DMS53 (cell line): ENCODE measurements at regions not wholly inside any gene's neighbourhood (a gene's known extent, or its start where the extent isn't known, plus 50 kb on each side); places are given as distances from the start of the nearest gene placed in this dataset.
A peak's percentile ranks its signal among the peaks of the same experiment; 100 is the strongest.

ENCODE experiments used
- DNase-seq: peaks from one replicate; lab custom pipeline; 2025; lab: John Stamatoyannopoulos, UW

DNA sequence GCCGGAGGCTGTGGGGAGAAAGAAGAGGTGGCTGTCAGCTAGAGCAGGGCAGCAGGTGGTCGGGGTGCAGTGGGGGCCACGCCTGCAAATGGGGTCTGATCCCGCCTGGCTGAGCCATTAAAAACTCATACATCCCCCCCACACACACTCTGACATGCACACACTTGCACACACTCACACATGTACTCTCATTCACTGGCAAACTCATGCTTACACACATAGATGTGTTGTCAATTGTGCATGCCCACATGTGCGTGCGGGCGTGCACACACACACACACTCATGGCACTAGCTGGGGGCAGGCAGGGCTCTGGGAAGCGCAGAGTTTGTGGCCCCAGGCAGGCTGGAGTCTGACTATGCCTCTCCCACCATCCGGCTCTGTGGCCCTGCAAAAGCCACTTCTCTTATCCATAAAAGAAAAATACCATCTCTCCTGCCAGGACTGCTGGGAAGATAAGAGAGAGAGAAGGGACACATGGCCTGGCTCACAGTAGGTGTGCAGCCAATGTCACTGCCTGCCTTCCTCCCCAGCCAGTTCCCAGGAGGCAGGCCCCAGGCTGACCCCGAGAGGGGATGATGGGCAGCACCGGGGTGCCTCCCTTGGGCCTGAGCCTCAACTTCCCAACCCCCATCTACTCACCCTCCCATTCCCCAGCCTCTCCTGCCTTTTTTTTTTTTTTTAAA, 163.5 kb upstream of the LINGO1 start:
- DNase-seq = no peak

DNA sequence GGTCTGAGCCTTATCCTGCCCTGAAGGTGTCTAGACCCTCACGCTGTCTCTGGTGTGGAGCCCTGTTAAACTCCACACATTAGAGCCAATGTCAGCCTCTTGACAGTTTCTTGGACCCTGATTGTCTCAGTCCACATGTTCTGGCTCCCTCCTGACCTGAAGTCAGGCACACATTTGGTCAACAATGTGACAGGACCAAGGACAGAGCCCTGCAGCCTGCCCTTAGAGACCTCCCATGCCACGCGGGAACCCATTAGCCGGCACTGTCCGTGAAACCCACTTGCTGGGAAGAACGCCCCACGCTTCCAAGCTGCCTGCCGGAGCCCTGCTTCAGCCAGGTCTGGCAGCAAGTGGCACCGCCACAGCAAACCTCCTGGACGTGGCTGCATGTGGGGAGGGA, 162.7 kb upstream of the LINGO1 start:
- no peak for DNase-seq

DNA sequence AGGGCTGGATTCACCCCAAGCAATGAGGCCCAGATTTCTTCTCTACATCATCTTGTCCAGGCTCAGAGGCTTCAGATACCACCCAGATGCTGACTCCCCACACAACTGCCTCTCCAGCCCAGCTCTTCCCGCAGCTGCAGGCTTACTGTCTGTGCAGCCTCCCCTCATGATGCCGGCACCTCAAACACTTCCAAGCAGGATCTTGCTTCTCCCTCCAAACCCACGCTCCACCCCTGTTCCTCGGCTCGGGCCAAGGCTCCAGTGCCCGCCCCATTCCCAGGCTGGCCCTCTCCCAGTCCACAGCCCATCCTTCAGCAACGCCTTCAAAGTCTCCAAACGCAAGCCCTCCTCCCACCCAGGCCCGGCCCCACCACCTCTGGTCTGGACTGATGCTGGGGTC, 159.2 kb upstream of the LINGO1 start:
- no peak for DNase-seq

DNA sequence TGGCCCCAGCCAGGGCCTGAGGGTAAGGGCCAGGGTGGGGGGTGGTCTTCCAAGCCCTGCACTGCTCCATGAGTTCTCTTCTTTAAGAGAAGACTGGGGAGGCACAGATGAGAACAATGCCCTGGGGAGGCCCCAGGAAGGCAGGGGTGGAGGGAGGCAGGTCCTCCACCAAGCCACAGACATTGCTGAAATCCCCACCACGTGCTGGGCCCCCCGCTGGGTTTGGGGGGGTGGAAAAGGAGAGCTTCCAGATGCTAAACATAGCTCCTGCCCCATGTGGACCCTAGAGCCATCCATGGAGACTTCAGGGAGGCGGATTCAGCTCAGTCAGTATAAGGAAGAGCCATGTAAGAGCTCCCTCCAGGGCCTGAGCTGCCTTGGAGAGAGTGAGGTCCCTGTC, 157.8 kb upstream of the LINGO1 start:
- no peak for DNase-seq

DNA sequence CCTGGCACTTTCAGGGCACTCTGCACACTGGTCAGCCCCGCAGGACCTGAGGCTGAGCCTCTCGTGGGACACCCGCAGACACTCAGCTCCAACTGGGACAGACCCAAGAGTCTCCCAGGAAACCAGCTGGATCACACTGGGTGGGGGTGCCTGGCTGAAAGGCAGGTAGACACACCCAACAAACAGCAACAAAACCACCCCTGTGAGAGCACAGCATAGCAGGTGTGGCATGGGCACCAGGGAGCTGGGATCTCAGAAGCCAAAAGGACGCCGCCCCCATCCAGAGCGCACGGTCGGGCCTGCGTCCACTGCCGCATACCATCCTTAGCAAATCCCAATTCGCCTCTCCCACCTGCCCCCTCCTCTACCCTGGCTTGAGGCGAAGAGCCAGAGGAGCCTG, 154.2 kb upstream of the LINGO1 start:
- DNase-seq = no peak

DNA sequence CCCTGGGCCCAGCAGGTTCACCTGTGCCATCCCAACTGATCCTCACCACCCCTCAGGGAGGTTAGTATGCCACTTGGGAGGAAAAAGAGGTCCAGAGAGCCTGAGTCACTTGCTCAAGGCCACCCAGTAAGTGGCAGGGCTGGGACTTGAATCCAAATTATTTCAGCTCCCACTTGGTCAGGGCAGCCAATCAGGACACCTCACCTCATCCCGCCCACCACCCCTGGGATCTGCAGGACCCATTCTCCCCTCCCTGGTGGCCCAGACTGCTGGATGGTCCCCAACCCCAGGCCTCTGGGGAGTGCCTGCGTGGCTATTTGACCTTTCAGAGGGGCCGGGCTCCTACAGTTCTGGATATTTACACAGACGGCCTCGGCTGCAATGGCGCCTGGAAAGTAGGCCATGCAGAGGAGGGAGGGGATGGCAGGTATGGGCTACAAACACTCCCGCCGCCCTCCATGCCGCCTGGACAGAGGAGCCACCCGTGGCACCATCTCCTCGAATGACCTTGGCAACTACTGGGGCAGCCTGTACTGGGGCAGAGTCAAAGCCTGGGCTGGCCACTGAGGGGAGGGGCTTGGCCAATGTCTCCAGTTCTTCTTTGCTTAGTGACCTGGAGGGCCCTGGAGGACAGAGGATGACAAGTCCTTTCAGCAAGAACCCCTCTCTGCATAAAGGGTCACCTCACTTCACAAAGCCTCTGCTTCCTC, 153.6 kb upstream of the LINGO1 start:
- DNase-seq = no peak

DNA sequence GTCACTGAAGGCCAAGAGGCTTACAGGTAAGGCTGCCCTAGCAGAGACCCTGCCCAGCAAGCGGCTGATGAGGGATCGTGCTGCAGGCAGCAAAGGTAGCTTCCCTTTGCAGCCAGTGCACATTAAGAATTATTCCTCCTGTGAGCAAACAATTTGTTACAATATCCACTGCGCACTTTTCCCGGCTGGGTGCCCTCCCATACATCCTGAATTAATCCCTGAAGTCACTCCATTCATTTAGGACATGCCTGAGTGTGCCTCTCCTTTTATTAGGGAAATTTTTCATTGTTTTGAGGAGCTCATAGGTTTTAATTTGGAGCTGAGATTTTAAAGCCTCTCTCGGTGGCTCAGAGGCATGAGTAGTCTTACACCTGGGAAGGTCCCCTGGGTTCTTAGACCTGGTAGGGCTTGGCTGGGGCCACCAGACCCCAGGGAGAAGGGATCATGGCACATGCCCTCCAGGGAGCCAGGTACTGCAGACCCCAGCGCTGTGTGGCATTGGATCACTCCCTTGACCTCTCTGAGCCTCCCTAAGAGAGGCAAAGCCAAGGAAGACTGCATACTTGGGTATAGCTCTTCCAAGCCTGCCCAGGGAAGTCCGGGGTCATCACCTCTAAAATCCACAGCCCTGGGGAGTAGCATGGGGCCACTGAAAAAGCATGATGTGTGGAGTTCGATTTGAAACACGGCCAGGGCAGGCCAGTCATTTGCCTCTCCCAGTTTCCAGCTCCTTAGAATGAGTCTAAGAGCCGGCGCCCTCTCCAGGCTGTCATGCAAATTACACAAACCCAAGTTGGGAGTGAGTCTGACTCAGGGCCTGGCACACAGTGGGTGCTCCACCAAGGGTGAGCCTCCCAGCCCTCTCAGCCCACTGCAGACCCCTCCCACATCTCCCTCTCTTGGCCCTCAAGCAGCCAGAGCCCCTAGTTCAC, 151.9 kb upstream of the LINGO1 start:
- peak; percentile 50 for DNase-seq

DNA sequence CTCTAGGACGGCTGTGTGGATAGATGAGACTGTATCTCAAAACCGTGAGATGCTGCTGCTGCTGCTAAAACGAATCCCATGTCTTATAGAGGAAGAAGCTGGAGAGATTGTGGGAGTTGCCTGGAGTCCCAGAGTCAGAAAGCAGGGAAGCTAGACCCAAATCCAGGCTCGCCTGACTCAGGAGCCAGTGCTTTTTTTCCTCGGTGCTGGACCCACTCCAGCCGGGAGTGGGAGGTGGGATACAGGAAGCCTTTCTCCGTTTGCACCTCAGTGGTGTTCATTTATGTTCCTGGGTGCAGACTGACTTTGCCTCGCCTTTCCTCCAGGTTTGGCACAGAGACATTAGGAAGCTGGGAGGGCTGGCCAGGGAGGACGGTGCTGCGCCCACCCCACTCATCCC, 150.9 kb upstream of the LINGO1 start:
- DNase-seq = no peak

DNA sequence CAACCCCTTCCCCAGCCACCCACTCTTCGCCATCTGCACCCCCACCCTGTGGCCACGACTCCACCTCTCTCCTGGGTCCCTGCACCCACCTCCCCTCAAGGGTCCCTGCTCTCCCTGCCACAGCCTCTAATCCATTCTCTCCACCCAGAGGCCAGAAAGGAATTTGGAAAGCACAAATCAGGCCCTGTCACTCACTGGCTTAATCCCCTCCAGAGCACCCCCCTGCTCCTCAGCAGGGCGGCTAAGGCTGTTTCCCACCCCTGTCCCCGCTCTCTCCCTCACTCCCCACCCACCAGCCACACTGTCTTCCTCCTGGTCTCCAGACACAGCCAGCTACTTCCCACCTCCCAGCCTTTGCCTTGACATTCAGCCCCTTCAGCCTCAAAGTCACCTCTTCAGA, 150.0 kb upstream of the LINGO1 start:
- no peak for DNase-seq

DNA sequence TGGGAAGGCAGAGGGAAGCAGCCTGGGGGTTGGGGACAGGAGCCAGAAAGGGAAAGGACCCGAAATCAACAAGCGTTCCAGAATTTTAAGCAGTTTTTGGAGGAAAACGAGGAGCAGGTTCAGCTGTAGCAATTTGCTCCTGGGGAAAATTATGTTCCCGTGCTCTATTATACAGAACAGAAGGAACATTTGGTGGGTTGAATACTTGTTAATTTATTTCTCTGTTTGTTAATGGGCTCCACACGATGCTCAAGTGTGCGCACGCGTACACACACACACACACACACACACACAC, 149.2 kb upstream of the LINGO1 start:
- DNase-seq = no peak

DNA sequence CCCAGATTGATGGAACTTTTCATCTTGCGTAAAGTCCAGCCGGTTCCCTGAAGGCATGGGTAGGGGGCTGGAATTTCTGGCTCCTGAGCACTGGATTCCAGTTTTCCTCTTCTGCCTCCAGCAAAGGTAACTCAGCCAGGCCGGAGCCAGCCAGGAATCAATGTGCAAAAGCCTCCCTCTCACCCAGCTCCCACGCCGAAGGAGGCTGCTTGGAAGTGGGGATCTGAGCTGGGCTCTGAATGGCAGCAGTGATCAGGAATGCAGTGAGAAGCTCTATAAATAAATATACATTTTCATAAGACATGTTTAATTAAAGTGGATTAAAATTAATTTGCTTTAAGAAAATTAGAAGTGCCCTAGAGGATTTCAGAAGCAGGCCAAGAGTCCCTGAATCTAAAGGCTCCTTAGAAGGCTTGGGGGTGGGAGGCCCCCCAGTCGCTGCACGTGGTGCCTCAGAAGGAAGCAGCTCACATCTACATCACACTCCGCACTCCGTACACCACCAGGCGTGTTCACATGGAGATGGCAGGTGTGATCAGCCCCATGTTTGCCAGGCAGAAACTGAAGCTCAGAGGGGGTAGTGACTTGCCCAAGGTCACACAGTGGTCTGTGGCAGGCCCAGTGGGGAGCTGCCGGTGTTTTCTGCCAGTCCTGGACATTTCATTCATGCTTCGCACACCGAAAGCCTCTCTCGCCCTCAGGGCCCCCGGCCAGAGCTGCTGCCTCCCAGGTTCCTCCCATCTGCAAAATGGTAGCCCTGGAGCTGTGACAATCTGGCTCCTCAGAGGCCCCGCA, 148.6 kb upstream of the LINGO1 start:
- DNase-seq = no peak

DNA sequence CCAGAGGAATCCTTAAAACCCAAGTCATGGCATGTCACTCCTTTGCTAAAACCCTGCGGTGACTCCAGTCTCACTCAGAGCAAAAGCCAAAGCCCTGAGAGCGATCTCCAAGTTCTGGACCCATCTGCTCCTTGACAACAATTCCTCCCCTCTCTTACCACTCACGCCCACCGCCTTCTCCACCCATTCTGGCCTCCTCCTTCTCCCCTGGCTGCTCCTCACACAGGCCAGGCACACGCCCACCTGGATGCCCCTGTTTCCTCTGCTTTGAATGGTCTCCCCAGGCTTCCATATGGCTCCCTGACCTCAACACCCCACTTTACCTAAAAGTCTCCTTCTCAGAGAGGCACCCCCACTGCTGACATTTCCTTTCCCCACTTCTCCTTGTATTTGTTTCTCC, 146.1 kb upstream of the LINGO1 start:
- no peak for DNase-seq

DNA sequence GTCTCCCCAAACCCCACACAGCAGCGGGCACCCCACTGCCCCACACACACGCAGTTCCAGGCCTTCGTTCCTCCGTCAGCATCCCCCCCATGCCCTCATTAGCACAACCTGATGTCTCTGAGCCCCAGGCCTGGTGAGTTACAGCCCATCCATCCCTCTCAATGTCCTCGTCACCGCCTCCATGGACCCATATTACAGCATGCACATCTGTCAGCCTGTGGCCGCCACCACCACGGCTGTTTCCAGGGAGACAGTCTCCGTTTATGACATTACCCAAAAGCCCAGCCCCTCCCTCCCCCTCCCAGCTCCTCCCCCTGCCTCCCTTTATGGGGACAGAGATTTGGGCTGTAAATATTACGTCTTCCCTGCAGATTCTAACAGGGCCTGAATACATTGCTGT, 143.1 kb upstream of the LINGO1 start:
- no peak for DNase-seq

DNA sequence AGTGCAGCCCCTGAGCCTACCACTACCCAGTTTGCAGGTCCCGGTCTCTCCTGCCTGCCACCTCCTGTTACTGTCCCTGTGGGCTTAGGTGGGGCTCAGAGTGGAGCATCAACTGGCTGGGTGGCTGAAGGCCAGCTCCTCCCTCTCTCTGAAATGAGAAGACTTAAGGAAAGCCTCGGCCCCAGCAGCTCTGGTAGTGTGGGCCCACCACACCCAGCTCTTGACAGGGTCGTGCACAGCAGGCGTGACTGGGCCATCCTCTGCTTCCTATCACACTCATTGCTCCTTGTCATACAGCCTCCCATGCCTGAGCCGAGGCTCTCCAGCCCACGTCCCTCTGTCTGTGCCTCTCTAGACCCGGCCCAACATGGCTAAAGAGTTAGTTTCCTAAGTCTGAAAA, 142.7 kb upstream of the LINGO1 start:
- no peak for DNase-seq

DNA sequence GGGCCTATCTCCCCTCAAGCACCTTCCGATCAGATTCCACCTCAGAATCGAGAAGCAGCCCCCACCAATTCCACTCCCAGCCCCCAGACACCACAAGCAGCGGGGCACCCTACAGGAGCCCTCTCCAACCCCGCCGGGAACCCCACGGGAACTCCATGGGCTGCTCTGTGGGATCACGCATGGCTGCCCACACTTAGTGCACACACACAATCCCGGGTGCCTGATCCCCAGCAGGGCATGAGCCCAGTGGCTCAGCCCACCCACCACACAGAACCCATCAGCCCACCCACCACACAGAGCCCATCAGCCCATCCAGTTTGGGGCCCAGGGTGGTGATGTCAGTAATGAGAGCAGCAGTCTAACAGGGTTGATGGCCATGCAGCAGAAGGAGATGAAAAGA, 141.6 kb upstream of the LINGO1 start:
- no peak for DNase-seq

DNA sequence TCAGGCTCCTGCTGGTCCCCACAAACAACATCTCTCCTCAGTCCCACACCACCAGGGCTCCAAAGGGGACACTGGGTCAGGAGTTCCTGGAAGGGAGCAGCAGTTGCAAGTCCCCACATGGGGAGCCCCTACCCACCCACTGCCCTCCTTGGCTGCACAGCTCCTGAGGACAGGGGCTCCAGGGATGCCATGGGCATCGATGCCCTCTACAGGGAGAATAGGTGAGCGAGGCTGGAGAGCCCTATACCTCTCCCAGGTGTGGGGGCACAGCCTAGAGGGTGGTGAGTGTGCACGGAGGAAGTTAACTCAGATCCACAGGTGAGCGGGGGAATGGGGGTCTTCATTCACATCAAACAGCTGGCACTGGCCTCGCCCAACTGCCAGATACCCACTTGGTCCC, 141.2 kb upstream of the LINGO1 start:
- no peak for DNase-seq

DNA sequence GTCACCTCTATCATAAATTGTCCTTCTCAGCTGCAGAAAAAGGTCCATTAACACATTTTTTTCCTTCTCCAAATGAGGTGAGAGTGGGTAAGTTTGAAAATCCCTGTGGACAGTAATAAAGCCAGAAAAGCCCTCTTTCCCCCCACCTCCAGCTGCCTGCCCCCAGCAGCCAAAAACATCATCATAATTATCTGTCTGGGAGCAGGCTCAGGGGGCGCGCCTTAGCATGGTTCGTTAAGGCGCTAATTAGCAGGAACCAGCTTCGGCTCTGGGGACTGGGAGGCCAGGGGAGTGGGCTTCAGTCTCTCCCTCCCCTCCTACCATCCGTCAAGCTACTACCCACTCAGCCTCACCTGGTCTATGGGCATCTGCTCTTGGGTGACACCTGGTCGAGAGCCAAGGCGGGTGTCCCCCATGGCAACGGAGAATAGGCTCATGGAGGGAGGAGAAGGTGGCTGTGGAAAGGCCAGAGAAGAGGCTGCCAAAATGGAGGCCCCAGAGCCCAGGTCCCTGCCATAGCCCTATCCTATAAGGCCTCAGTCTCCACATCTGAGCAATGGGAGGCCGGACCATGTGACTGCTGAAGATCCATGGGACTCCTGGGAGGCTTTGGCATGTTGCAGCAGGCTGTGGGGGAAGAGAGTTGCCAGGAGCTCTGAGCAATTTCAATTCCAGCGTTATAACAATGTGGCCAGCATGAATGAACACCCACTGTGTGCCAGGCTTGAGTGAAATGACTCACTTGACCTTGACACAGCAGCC, 140.1 kb upstream of the LINGO1 start:
- DNase-seq = no peak

DNA sequence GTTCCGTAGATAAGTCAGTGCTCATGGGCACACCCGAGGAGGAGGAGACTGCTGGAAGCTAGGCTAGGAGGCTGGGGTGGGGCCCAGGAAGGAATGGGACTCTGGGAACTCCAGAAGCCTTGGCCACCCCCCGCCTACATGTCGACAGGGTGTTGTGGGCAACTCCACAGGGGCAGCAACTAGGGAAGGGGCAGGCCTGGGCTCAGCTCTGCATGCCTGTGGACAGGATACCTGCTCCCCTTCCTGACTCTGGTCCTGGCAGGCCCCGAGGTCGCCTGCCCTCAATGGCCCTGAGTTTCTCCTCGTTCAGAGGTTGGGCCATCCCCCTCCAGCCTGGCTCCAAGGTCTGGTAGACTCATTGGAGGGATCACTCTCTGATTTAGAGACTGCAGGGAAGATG, 138.9 kb upstream of the LINGO1 start:
- no peak for DNase-seq

DNA sequence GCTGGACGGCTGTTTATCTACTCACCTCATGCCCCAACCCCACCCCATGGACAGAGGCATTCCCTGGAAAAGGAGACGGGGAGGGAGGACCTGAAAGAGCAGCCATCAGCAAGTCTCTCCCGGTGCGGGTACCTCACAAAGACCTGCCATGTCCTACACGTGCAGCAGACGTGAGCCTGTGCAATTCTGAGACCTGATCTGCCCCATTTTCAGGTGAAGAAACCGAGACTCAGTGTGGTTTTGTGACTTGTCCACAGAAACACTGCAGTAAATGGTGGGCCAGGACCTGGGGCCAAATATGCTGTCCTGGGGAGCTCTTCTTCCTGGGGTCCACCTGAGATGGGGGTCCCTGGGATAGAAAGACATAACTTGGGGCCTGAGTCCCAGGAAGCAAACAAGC, 137.0 kb upstream of the LINGO1 start:
- no peak for DNase-seq

DNA sequence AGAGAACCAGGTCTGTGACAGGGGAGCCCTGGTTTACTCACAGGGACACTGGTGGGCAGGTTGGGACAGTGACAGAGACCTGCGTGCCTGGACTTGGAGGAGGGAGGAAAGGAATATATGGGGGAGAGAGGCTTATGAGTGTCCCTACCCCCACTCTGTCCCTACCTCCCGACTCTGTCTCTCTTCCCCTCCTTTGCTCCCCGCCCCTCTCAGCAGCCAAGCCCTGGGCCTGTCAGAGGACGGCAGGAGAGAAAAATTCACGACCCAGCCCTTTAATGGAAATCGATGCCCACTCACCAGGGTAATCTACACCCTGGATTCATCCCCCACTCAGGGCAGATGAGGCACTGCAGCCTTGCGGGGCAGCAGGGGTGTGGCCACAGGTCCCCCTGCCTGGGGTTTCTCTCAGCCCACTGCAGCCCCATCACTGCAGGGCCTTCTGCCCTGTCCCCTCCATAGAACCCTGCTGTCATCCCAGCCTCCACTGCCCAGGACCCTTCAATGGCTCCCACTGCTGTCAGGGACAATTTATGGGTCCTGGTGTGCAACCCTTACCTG, 135.9 kb upstream of the LINGO1 start:
- DNase-seq = no peak

DNA sequence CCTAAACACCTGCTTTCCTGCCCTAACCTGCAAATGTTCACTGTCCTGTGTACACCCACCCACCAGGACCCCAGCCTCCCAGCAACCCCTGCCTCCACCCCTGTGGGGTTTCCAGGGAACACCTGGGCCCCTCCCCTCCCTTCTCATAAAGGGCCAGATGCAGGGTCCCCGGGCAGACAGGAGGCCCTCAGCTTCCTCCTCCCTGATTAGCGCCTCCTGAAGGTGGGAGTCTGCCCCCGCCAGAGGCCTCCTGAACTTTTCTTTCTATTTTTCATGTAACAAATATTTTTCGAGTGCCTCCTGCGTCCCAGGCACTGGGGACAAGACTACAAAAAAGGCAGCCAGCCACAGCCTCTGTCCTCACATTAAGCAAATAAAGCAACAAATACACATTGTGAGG, 135.4 kb upstream of the LINGO1 start:
- no peak for DNase-seq
